K562 (cell line): ENCODE measurements at regions not wholly inside any gene's neighbourhood (a gene's known extent, or its start where the extent isn't known, plus 50 kb on each side); places are given as distances from the start of the nearest gene placed in this dataset.
A peak's percentile ranks its signal among the peaks of the same experiment; 100 is the strongest.

Experiments used
- ATAC-seq: fragments of 200-7000 bp; cut with Tn5 transposase; 3 replicates; pipeline ENCODE4 v1.9.1; 2020; ENCODE audit warnings: moderate library complexity
- BruUV-seq: library from RNA; stranded (reverse); fragments of 400-500 nt; replicated peaks from 2 replicates; lab custom pipeline; 2021; lab: Mats Ljungman, UMichigan
- CTCF ChIA-PET: fragments of 300-600 bp; formaldehyde crosslinking; extraction: SDS; loops from one replicate; lab custom pipeline; 2021; ENCODE audit warnings: low intra/inter-chr PET ratio; lab: Yijun Ruan, JAX
- POLR2A ChIA-PET: fragments of 300-600, 350-650 bp; sonication (Branson Sonifier 250); formaldehyde crosslinking; extraction: SDS; loops from one replicate; lab custom pipeline; 2021; ENCODE audit warnings: antibody characterized with exemption, inconsistent platforms; lab: Yijun Ruan, JAX
- DNase-seq, 4 experiments: peaks; one replicate each; pipeline versions ENCODE4 v3.0.0 to v3.0.0-alpha.2; 2011 to 2018; ENCODE audit warnings: low spot score in 3 of 4, mixed read lengths in 3 of 4; ENCODE audit errors: extremely low read depth in 1 of 4
- FAIRE-seq: peaks from 2 replicates; lab custom pipeline; 2011; peaks lifted over from hg19 to GRCh38; lab: Jason Lieb, UNC
- H2AFZ ChIP-seq: 2 replicates; pipeline ENCODE4 v1.6.0; 2011; ENCODE audit warnings: low read depth, low read length, control low read depth, inconsistent platforms
- H3K27ac ChIP-seq: fragments of 200-600 bp; 3 replicates; pipeline ENCODE4 v1.8.0; 2011; ENCODE audit warnings: low read depth, mild to moderate bottlenecking, control low read depth, inconsistent platforms, low read length, moderate library complexity, mixed read lengths; ENCODE audit errors: extremely low read depth
- H3K27me3 ChIP-seq, 2 experiments: fragments of 300-600 bp in 1 of 2; 2 replicates in 1 of 2; 3 replicates in 1 of 2; pipeline versions ENCODE4 v1.6.0 to v1.8.0; 2011; ENCODE audit warnings: inconsistent platforms in 2 of 2, low read length in 2 of 2, mild to moderate bottlenecking in 1 of 2, mixed read lengths in 1 of 2, moderate library complexity in 1 of 2; ENCODE audit not compliant: control insufficient read depth in 2 of 2, insufficient read depth in 2 of 2
- H3K36me3 ChIP-seq: fragments of 300-600 bp; 3 replicates; pipeline ENCODE4 v1.8.0; 2011; ENCODE audit warnings: mild to moderate bottlenecking, low read length, inconsistent platforms; ENCODE audit not compliant: control insufficient read depth, insufficient read depth
- H3K4me1 ChIP-seq, 2 experiments: fragments of 200-600 bp in 1 of 2; replicated peaks in 1 of 2; 2 replicates in 1 of 2; 3 replicates in 1 of 2; pipeline versions ENCODE4 v1.5.1 to v1.8.0; 2011; ENCODE audit warnings: inconsistent platforms in 2 of 2, low read length in 2 of 2, mild to moderate bottlenecking in 1 of 2, mixed read lengths in 1 of 2, moderate library complexity in 1 of 2; ENCODE audit not compliant: control insufficient read depth in 2 of 2, insufficient read depth in 2 of 2
- H3K4me2 ChIP-seq: 2 replicates; pipeline ENCODE4 v1.6.1; 2011; ENCODE audit warnings: low read length, control low read depth, inconsistent platforms, mixed read lengths; ENCODE audit not compliant: insufficient read depth
- H3K4me3 ChIP-seq: fragments of 200-600 bp; sonication (generic), shearing (Covaris generic); 2 replicates; pipeline ENCODE4 v1.5.1; 2016; ENCODE audit warnings: control low read depth, inconsistent platforms
- H3K79me2 ChIP-seq: fragments of 200-600 bp; 3 replicates; pipeline ENCODE4 v1.8.0; 2011; ENCODE audit warnings: low read length, inconsistent platforms; ENCODE audit not compliant: control insufficient read depth, insufficient read depth
- H3K9ac ChIP-seq, 2 experiments: 2 replicates each; pipeline versions ENCODE4 v1.6.0 to v1.6.1; 2011; ENCODE audit warnings: low read depth in 2 of 2, low read length in 2 of 2, control low read depth in 1 of 2, inconsistent platforms in 1 of 2, mild to moderate bottlenecking in 1 of 2, mixed read lengths in 1 of 2; ENCODE audit not compliant: insufficient read depth in 1 of 2
- H3K9me1 ChIP-seq: one replicate; pipeline ENCODE4 v1.6.0; 2011; ENCODE audit warnings: inconsistent platforms, mild to moderate bottlenecking, low read length, moderate library complexity; ENCODE audit not compliant: control insufficient read depth, insufficient read depth
- H3K9me3 ChIP-seq: replicated peaks from 2 replicates; pipeline ENCODE4 v1.5.1; 2011; ENCODE audit warnings: low read depth, low read length, inconsistent platforms; ENCODE audit not compliant: control insufficient read depth, insufficient read depth
- H4K20me1 ChIP-seq: replicated peaks from 2 replicates; pipeline ENCODE4 v1.6.1; 2011; ENCODE audit warnings: low read length, inconsistent platforms, mixed read lengths; ENCODE audit not compliant: control insufficient read depth, insufficient read depth
- CBFB ChIP-seq: sonication (generic); formaldehyde crosslinking; IDR thresholded peaks from 2 replicates; pipeline ENCODE4 v1.4.0; 2020; ENCODE audit warnings: mild to moderate bottlenecking, missing genetic modification reagents
- ELF1 ChIP-seq: fragments of 200-800 bp; sonication (Bioruptor generic); IDR thresholded peaks from 2 replicates; pipeline ENCODE4 v1.6.1; 2016; ENCODE audit warnings: missing genetic modification characterization, missing compliant biosample characterization
- EZH2 ChIP-seq: IDR thresholded peaks from 2 replicates; pipeline ENCODE4 v1.6.1; 2012; ENCODE audit warnings: low read depth, mild to moderate bottlenecking, inconsistent platforms, low read length, borderline replicate concordance
- GTF2E2 ChIP-seq: fragments of 200-800 bp; sonication (Bioruptor generic); IDR thresholded peaks from 2 replicates; pipeline ENCODE4 v1.6.1; 2016; ENCODE audit warnings: missing genetic modification characterization, missing compliant biosample characterization
- MAFK ChIP-seq: IDR thresholded peaks from 2 replicates; pipeline ENCODE4 v1.6.1; 2011; ENCODE audit warnings: low read length, improper control_type of control experiment
- MEIS2 ChIP-seq: fragments of 450-650 bp; IDR thresholded peaks from 2 replicates; pipeline ENCODE4 v1.6.1; 2014; ENCODE audit warnings: mild to moderate bottlenecking; ENCODE audit not compliant: partially characterized antibody
- PCBP1 ChIP-seq: fragments of 200-400 bp; formaldehyde crosslinking; IDR thresholded peaks from 2 replicates; pipeline ENCODE4 v1.6.1; 2018; ENCODE audit warnings: mild to moderate bottlenecking, low read depth, low read length; ENCODE audit not compliant: poor library complexity, severe bottlenecking
- PHF8 ChIP-seq: fragments of 200-600 bp; sonication (generic); IDR thresholded peaks from 2 replicates; pipeline ENCODE4 v1.6.1; 2012; ENCODE audit warnings: mixed run types, mild to moderate bottlenecking, inconsistent platforms, low read length, moderate library complexity, borderline replicate concordance
- PKNOX1 ChIP-seq: fragments of 450-650 bp; IDR thresholded peaks from 2 replicates; pipeline ENCODE4 v1.6.1; 2016
- RHOXF2B ChIP-seq: fragments of 250-450 bp; sonication (Bioruptor Pico); conservative IDR thresholded peaks from 2 replicates; pipeline ENCODE4 v1.5.1; 2021
- SNRNP70 ChIP-seq: fragments of 200-400 bp; formaldehyde crosslinking; optimal IDR thresholded peaks from 2 replicates; pipeline ENCODE3; 2017; ENCODE audit warnings: low read depth, low read length
- SOX6 ChIP-seq: fragments of 450-650 bp; IDR thresholded peaks from 2 replicates; pipeline ENCODE4 v1.6.1; 2014; ENCODE audit warnings: mild to moderate bottlenecking
- SRSF3 ChIP-seq: fragments of 200-400 bp; formaldehyde crosslinking; IDR thresholded peaks from 2 replicates; pipeline ENCODE4 v1.6.1; 2016; ENCODE audit warnings: mild to moderate bottlenecking, low read length, moderate library complexity; ENCODE audit not compliant: insufficient read depth
- ZFPM2 ChIP-seq: fragments of 250-450 bp; sonication (Bioruptor Pico); IDR thresholded peaks from 2 replicates; pipeline ENCODE4 v1.5.1; 2022; ENCODE audit warnings: mild to moderate bottlenecking
- ZKSCAN3 ChIP-seq: fragments of 250-450 bp; sonication (Bioruptor Pico); IDR thresholded peaks from 2 replicates; pipeline ENCODE4 v1.4.0; 2020
- ZNF76 ChIP-seq: fragments of 250-450 bp; sonication (Bioruptor Pico); IDR thresholded peaks from 2 replicates; pipeline ENCODE4 v1.4.0; 2020; ENCODE audit warnings: mild to moderate bottlenecking, moderate library complexity, borderline replicate concordance
- WGBS: fragments of 100-300 bp; shearing (Covaris generic); methylation state at CpG from one replicate; pipeline ENCODE4 v1.1.6; 2016; ENCODE audit warnings: low coverage, mixed read lengths; ENCODE audit not compliant: insufficient coverage; ENCODE audit errors: missing lambda C conversion rate; 5-methylcytosine and 5-hydroxymethylcytosine counted together
- in situ Hi-C: fragments of 300-500 bp; cut with MboI; formaldehyde crosslinking; loops from 4 replicates; pipeline ENCODE4 v1.15.0; 2018; ENCODE audit warnings: inconsistent platforms, mixed read lengths
- intact Hi-C: fragments of 100-400 bp; cut with micrococcal nuclease; formaldehyde crosslinking; loops from 2 replicates; pipeline ENCODE4 v1.14.2; 2022
- TF ChIP-seq, protein P1 (sequence below): fragments of 450-650 bp; formaldehyde crosslinking; IDR thresholded peaks from 2 replicates; pipeline ENCODE4 v1.4.0; 2020; ENCODE audit warnings: mild to moderate bottlenecking, mixed read lengths
- TF ChIP-seq, protein P2 (sequence below), 2 experiments: IDR thresholded peaks in 1 of 2; conservative IDR thresholded peaks in 1 of 2; 2 replicates each; pipeline ENCODE4 v1.6.1; 2016; ENCODE audit warnings: low read depth in 2 of 2, mild to moderate bottlenecking in 1 of 2, missing compliant biosample characterization in 1 of 2, missing genetic modification characterization in 1 of 2, moderate library complexity in 1 of 2

GRCh38 chr19:32104153-32104849 is 241.1 kb upstream of the ZNF507 start:
- no peaks in the 10 kb centered on the region for H3K9me3 ChIP-seq
- intact Hi-C loops (no loop called here), in situ Hi-C loops (no loop called here)
- FAIRE-seq (no peak), DNase-seq (peak in 1 of 4 experiments; percentile 20), ATAC-seq (peak; percentile 66)
- POLR2A ChIA-PET = interaction anchor here (0.6 to 1.6 kb wide), 3 partner anchors 12 to 1398 kb away, joined by 3 to 4 read pairs (median 3); no protein-coding TSS in a partner anchor
- no peaks in the 10 kb centered on the region for H4K20me1 ChIP-seq
- no peak overlapping the region for H2AFZ ChIP-seq
- H3K9me1 ChIP-seq = no peaks in the 10 kb centered on the region
- H3K4me1 ChIP-seq = no peaks in the 10 kb centered on the region
- whole genome bisulfite sequencing = 4% methylated on average over 14 of the region's 16 CpGs
- no peaks in the 10 kb centered on the region for H3K36me3 ChIP-seq
- CTCF ChIA-PET = no interaction called here
- peaks cover 10 to 21% of the 10 kb centered on the region in 2 experiments; a peak in 3 of 5 replicates for H3K27me3 ChIP-seq
- H3K27ac ChIP-seq = no peak overlapping the region
- BruUV-seq = no TSS peak
- no peaks in the 10 kb centered on the region for H3K79me2 ChIP-seq
- H3K4me3 ChIP-seq = no peak overlapping the region
- H3K9ac ChIP-seq = no peak overlapping the region
- H3K4me2 ChIP-seq = no peak overlapping the region
- TF ChIP-seq SNRNP70 (no peak), PHF8 (no peak), ZNF76 (CRISPR knock-in tag) (no peak), ZFPM2 (CRISPR knock-in tag) (no peak), MEIS2 (peak; percentile 94), SRSF3 (no peak), CBFB (no peak), MAFK (no peak), RHOXF2B (CRISPR knock-in tag) (no peak), PCBP1 (no peak), EZH2 (no peak), SOX6 (0 out of 2 replicates have a peak, but pooled peaks have one; percentile 18), ELF1 (no peak), GTF2E2 (tag) (no peak), ZKSCAN3 (CRISPR knock-in tag) (no peak), PKNOX1 (peak; percentile 84)
- TF ChIP-seq, protein P1, sequence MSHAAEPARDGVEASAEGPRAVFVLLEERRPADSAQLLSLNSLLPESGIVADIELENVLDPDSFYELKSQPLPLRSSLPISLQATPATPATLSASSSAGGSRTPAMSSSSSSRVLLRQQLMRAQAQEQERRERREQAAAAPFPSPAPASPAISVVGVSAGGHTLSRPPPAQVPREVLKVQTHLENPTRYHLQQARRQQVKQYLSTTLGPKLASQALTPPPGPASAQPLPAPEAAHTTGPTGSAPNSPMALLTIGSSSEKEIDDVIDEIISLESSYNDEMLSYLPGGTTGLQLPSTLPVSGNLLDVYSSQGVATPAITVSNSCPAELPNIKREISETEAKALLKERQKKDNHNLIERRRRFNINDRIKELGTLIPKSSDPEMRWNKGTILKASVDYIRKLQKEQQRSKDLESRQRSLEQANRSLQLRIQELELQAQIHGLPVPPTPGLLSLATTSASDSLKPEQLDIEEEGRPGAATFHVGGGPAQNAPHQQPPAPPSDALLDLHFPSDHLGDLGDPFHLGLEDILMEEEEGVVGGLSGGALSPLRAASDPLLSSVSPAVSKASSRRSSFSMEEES (CRISPR knock-in tag) = peak; percentile 12; the same call in 1 of the 2 replicates
- TF ChIP-seq, protein P2, sequence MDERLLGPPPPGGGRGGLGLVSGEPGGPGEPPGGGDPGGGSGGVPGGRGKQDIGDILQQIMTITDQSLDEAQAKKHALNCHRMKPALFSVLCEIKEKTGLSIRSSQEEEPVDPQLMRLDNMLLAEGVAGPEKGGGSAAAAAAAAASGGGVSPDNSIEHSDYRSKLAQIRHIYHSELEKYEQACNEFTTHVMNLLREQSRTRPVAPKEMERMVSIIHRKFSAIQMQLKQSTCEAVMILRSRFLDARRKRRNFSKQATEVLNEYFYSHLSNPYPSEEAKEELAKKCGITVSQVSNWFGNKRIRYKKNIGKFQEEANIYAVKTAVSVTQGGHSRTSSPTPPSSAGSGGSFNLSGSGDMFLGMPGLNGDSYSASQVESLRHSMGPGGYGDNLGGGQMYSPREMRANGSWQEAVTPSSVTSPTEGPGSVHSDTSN (CRISPR knock-in tag; IDR thresholded peaks at IDR 0.05; ENCODE audit: low read depth) = no peak
- TF ChIP-seq, protein P2 (tag; conservative IDR thresholded peaks at IDR 0.05; ENCODE audit: low read depth) = peak; percentile 94
